HG03565 (cell line): ENCODE measurements at regions not wholly inside any gene's neighbourhood (a gene's known extent, or its start where the extent isn't known, plus 50 kb on each side); places are given as distances from the start of the nearest gene placed in this dataset.

Source experiments
- ATAC-seq: cut with Tn5 transposase; IDR thresholded peaks from one replicate; pipeline ENCODE4 v1.9.1; 2021; ENCODE audit warnings: mild to moderate bottlenecking, moderate library complexity; ENCODE audit not compliant: unreplicated experiment

- ATAC-seq: no peak
Observed at GRCh38 chr9:19732441-19732951, 56.3 kb downstream of the SLC24A2 start.

- no peak for ATAC-seq
Observed at GRCh38 chr9:19728101-19728500, 60.7 kb downstream of the SLC24A2 start.

DNA sequence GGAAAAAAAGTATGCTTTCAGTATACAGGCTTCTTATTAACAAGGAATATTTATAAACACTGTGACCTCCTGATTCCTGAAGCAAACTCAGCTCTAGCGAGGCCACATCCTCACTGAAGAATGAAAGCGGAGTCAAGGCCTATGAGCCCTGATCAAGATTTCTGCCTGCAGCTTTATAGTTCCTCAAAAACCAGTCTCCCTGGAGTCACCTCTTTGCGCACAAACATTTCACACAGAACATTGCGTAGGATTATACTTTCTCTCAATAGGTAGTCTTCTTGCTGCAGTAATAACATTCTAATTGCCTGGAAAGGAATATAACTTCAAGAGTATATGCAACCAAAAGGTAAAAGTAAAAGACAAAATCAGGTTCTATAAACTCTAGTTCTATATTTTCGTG, 62.9 kb downstream of the SLC24A2 start:
- no peak for ATAC-seq

DNA sequence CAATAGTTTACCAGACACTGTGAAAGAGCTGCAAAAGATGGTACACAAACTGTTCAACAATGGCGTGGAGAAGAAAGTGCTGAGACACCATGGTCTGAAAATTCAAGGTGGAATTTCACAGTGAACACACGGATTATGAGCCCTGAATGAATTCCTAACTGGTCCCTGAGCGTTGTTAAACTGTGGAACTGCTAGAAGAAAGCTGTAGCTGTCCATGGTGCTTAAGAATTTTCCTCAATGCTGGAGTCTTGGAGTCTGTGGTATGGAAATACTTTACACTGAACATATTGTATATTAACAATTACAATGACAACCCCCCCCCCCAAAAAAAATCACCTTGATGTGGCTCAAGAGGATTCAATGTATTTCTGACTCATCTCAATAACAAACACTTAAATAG, 68.5 kb downstream of the SLC24A2 start:
- ATAC-seq: no peak

DNA sequence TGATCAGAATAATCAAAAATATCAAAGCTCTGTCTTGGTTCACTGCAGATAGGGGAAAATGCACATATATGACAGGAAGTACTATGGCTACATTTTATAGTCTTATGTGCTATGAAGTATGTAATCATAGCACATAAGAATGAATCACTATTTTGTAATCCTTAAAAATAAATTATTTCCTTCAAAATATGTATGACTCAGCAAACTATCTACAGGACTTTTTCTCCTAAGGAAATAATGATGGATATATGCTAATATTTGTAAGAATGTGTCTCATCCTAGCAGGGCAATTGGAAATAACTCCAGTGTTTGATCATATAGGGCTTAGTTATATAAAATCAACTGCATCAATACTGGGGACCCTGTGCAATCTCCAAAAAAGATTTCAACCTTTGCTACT, 85.1 kb downstream of the SLC24A2 start:
- no peak for ATAC-seq

GRCh38 chr9:19701991-19702390, 86.8 kb downstream of the SLC24A2 start:
- no peak for ATAC-seq

GRCh38 chr9:19701274-19701673, 87.6 kb downstream of the SLC24A2 start:
- no peak for ATAC-seq

DNA sequence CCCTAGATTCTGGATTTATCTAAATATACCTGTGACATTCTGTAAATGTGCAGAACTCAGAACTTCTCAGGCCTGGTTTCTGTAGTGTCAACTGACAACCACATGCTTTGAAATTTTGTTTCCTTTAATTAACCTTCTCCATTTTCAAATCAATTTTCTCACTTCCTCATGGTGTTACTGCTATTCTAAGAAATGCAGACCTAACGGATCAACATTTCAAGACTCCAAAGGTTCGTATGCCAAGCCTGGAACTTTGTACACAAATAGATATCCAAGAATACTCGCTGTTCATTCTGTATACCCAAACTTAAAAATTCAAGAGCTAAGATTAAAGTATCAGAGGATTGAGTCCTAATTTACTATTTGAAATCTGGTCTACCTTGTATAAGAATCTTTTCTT, 88.1 kb downstream of the SLC24A2 start:
- no peak for ATAC-seq

DNA sequence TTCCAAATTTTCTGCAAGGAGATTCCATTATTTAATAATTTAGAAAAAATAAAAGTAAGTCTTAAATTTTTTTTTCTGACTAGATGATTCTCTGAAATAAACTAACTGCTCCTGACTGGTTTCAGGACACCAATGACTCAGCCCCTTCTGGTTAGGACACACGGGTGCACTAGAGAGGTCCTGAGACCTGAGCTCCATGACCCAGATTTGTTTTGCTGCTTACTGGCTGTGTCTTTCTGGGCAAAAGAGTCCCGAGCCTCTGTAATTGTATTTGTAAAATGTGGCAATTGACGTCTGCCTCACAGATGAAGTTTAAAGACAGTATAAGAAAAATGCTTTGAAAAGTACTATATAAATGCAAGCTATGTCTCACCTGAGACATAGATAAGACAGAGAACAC, 89.1 kb downstream of the SLC24A2 start:
- no peak for ATAC-seq

DNA sequence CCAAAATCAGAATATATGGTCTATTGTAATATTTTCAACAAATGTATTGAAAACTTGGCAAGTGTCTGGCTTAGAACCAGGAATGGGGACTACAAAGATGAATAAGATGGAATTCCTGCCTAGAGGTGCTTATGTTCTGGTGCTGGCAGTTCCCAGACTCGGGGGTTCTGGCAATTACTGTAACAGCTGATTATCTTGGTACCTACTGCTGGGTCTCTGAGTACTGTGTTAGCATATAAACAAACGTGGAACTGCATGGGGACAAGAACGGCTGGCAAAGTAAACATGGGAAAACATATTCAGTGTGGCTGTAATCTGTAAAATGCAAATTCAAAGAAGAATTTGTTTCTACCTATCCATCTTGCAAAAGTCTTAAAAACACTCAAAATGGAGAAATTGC, 89.9 kb downstream of the SLC24A2 start:
- no peak for ATAC-seq

DNA sequence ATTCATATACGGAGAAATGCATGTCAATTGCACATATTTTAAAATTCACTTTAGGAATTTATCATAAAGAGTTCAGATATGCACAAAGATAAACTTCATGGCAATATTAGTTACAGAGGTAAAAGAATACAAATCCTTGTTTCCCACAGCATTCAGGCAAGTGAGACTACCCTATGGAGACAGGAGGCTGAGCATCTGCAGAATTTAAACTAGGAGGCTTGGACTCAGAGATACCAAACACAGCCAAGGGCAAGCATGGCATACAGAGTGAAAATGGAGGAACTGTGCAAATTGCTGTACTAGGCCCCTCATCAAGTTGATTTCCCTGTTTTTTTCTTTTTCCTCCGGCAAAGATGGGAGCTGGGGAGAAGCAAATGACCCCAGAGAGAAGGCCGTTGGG, 94.2 kb downstream of the SLC24A2 start:
- ATAC-seq: no peak

GRCh38 chr9:19690128-19690527, 98.7 kb downstream of the SLC24A2 start:
- ATAC-seq: no peak

DNA sequence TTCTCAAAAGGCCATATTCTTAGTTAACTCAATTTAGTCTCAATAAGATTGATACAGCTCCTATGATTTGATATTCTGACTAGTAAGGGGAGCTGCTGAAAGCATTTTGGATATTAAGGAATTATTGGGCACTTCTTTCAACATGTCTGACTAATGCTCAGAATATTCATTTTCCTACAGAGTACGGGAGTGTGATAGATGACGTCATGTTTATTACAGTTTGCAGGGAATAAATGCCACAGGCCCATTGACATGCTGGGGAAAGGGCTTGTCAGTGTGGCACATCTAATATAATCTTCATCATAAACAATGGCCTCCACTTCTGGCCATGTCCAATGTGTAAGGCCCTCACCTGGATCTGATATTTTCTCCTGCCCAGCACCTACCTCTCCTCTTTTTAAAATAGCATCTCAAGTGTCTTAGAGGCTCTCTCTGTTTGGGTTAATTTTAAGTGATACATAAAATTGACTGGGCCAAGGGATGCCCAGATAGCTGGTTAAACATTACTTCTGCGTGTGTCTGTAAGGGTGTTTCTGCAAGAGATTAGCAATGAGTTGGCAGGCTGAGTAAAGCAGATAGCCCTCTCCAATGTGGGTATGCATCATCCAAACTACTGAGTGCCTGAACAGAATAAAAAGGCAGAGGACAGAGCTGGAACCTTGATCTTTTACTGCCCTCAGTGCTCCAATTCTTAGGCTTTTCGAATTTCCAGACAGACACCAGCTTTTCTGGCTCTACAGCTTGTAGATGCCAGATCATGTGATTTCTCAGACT, 99.3 kb downstream of the SLC24A2 start:
- no peak for ATAC-seq

DNA sequence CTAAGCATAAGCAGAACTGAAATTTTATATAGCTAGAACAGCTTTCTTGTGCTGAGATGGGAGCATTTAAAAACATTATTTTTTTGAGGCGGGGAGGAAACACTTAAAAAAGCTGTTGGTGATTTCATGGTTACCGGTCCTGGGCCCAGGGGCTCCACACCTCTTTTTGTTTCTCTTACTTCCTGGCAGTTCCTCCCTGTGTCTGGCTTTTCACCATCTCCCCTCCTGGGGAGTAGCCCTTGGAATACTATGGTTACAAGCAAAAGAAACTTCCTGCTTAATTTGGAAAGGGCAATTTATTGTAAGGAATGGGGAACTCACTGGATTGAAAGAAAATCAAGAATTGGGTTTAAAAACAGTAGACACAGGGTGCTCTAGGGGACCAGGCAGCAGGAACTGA, 105.1 kb downstream of the SLC24A2 start:
- no peak for ATAC-seq

GRCh38 chr9:19682397-19682796, 106.4 kb downstream of the SLC24A2 start:
- no peak for ATAC-seq

DNA sequence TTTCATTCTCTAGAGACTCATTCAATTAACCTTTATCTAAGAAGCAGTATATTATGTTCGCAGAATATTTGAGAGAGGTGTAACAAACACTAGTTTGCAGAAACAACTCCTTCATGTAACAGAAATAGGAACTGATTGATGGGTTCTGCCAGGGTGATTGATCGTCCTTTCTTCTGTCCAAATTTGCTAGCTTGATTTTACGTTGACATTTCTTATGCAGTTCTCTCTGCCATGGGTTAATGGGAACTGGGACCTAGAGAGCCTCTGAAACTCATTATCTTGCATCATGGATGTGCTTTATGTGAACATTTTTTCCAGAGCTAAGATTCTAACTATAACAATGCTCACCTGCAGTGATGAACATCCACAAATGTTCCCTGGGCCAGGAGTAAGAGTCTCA, 107.0 kb downstream of the SLC24A2 start:
- no peak for ATAC-seq

DNA sequence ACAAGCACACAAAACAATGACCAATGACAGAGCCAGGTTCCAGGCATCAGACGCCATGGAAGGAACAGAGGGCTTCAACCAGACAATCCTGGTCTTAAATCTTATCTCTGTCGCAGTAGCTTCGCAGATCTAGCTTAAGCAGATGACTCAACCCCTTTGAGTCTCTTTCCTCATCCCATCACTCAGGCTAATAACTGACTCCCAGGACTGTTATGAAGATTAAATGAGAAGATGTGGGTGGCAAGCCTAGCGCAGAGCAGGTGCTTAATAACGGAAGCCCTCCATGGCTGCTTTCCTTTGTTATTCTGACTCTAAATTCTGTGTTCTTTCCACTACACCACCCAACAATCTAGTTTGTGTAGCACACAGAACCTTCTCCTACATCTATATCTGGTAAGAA, 110.9 kb downstream of the SLC24A2 start:
- ATAC-seq: no peak

DNA sequence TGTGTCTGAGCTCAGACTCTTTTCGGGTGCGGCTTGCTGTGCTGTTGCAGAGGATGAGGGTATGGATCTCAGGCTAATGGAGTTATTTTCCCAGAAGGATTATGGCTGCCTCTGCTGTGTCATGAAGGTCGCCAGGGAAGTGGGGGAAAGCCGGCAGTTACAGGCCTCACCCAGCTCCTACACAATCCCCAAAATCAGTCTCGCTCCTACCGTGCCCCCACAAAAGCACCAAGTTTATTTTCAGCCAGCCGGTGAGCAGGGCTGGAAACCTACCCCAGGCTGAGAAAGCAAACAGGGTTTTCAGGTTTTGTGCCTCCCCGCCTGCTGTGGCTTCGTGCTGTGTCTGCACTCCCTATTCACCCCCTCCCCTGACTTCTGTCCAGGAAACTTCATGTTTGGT, 113.3 kb downstream of the SLC24A2 start:
- ATAC-seq: no peak

- no peak for ATAC-seq
Observed at GRCh38 chr9:19666575-19666974, 122.3 kb downstream of the SLC24A2 start.

- ATAC-seq: peak; percentile 100
Observed at GRCh38 chr9:19665146-19665863, 123.5 kb downstream of the SLC24A2 start.

DNA sequence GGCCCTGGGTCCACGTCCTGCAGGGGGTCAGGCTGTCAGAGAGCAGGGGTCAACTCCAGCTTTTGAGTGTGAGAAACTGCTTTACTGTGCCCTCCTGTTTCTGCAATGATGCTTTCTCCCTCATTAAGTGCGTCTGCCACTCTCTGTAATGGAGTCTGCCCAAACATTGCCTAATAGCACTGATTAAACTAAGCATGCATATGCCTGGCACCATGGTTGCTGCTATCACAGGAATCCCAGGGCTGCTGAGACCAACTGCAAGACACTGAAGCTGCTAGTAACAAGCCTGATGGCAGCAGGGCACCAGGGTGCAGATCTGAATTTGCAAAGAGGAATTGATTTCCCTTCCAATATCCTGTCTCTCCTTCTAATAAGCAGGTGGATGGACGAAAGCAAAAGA, 125.3 kb downstream of the SLC24A2 start:
- no peak for ATAC-seq

DNA sequence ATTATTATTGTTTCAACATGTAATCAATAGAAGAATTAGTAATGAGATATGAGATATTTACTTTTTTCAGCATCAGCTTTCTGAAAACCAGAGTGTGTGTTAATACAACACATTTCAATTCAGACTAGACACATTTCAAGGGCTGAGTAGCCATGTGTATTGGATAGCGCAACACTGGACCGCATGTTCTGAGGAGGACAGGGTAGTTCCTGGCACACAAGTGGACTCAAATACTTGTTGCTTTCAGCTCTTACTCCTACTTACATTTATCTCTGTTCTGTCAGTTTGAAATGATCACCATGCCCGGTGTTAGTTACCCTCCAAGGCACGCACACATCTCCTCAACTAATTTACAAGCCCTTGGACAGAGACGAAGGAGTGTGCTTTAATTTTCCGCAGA, 126.6 kb downstream of the SLC24A2 start:
- no peak for ATAC-seq
